Fibroblast of lung (primary cell): ENCODE measurements at regions not wholly inside any gene's neighbourhood (a gene's known extent, or its start where the extent isn't known, plus 50 kb on each side); places are given as distances from the start of the nearest gene placed in this dataset.
A peak's percentile ranks its signal among the peaks of the same experiment; 100 is the strongest.

Experiments used
- DNase-seq, 2 donors: peaks; one replicate each; pipeline versions ENCODE4 v3.0.0 to v3.0.0-alpha.2; 2010; ENCODE audit warnings: low read depth in 2 of 2
- H2AFZ ChIP-seq: 2 replicates; pipeline ENCODE4 v1.5.1; 2012; ENCODE audit warnings: low read length, control low read depth, inconsistent platforms
- H3K27ac ChIP-seq: 2 replicates; pipeline ENCODE4 v1.5.1; 2011; ENCODE audit warnings: low read length, control low read depth; ENCODE audit not compliant: insufficient read depth
- H3K27me3 ChIP-seq: 2 replicates; pipeline ENCODE4 v1.5.1; 2011; ENCODE audit warnings: mild to moderate bottlenecking, low read length; ENCODE audit not compliant: control insufficient read depth, insufficient read depth
- H3K36me3 ChIP-seq: 2 replicates; pipeline ENCODE4 v1.5.1; 2011; ENCODE audit warnings: low read length; ENCODE audit not compliant: control insufficient read depth, insufficient read depth
- H3K4me1 ChIP-seq: 2 replicates; pipeline ENCODE4 v1.5.1; 2011; ENCODE audit warnings: low read length; ENCODE audit not compliant: control insufficient read depth, insufficient read depth; ENCODE audit errors: extremely low read depth
- H3K4me2 ChIP-seq: 2 replicates; pipeline ENCODE4 v1.5.1; 2011; ENCODE audit warnings: low read length, control low read depth; ENCODE audit not compliant: insufficient read depth; ENCODE audit errors: extremely low read depth
- H3K4me3 ChIP-seq, 4 experiments: fragments of 200-600 bp in 1 of 4; sonication (generic) in 1 of 4; replicated peaks in 1 of 4; 2 replicates each; pipeline ENCODE4 v1.5.1; 2011 to 2016; ENCODE audit warnings: low read length in 4 of 4, low read depth in 3 of 4, mild to moderate bottlenecking in 3 of 4, control low read depth in 2 of 4, inconsistent platforms in 1 of 4, mixed read lengths in 1 of 4; ENCODE audit not compliant: insufficient read depth in 1 of 4; ENCODE audit errors: control extremely low read depth in 1 of 4
- H3K79me2 ChIP-seq: 2 replicates; pipeline ENCODE4 v1.5.1; 2012; ENCODE audit warnings: mild to moderate bottlenecking, low read length, inconsistent platforms; ENCODE audit not compliant: control insufficient read depth, insufficient read depth
- H3K9ac ChIP-seq: 2 replicates; pipeline ENCODE4 v1.5.1; 2011; ENCODE audit warnings: mild to moderate bottlenecking, low read length, control low read depth; ENCODE audit not compliant: insufficient read depth
- H3K9me3 ChIP-seq: 2 replicates; pipeline ENCODE4 v1.5.1; 2012; ENCODE audit warnings: low read depth, low read length; ENCODE audit not compliant: control insufficient read depth, insufficient read depth
- H4K20me1 ChIP-seq: 2 replicates; pipeline ENCODE4 v1.5.1; 2011; ENCODE audit warnings: low read length; ENCODE audit not compliant: control insufficient read depth, insufficient read depth; ENCODE audit errors: extremely low read depth
- EZH2 ChIP-seq: IDR thresholded peaks from 2 replicates; pipeline ENCODE4 v1.5.1; 2012; ENCODE audit warnings: low read length, control low read depth, mild to moderate bottlenecking; ENCODE audit errors: missing control alignments
- TF ChIP-seq, protein P1 (sequence below), 2 donors: IDR thresholded peaks in 1 of 2; conservative IDR thresholded peaks in 1 of 2; 1 replicate in 1 of 2; 2 replicates in 1 of 2; pipeline ENCODE4 v1.5.1; 2011 to 2012; ENCODE audit warnings: low read length in 2 of 2, control low read depth in 1 of 2, inconsistent platforms in 1 of 2, low read depth in 1 of 2, mild to moderate bottlenecking in 1 of 2

DNA sequence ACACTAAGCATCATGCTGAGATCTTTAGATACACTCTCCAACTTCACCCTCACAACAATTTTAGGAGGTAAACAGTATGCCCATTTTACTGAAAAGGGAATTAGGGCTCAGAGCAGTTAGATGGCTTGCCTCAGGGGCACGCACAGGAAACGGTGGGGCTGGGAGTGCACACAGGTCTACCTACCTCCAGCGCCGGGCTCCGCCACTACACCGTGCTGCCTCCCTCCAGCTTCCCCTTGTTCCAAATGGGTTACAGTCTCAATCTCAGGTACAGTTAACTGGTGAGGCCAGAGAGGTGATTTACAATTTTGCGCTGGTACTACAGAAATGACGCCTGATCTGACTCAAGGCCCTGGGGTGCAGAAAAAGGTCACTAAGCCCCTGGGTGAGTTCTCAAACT is 142.0 kb downstream of the NOC3L start:
- Histone ChIP-seq H3K4me2 (no peak overlapping the region), H3K27me3 (no peaks in the 10 kb centered on the region), H3K36me3 (no peaks in the 10 kb centered on the region), H3K9ac (no peak overlapping the region), H3K4me3 (no peak overlapping the region), H3K27ac (no peak overlapping the region), H3K4me1 (peaks cover 5% of the 10 kb centered on the region), H2AFZ (no peak overlapping the region), H3K79me2 (no peaks in the 10 kb centered on the region), H3K9me3 (no peaks in the 10 kb centered on the region), H4K20me1 (no peaks in the 10 kb centered on the region)
- TF ChIP-seq, protein P1, sequence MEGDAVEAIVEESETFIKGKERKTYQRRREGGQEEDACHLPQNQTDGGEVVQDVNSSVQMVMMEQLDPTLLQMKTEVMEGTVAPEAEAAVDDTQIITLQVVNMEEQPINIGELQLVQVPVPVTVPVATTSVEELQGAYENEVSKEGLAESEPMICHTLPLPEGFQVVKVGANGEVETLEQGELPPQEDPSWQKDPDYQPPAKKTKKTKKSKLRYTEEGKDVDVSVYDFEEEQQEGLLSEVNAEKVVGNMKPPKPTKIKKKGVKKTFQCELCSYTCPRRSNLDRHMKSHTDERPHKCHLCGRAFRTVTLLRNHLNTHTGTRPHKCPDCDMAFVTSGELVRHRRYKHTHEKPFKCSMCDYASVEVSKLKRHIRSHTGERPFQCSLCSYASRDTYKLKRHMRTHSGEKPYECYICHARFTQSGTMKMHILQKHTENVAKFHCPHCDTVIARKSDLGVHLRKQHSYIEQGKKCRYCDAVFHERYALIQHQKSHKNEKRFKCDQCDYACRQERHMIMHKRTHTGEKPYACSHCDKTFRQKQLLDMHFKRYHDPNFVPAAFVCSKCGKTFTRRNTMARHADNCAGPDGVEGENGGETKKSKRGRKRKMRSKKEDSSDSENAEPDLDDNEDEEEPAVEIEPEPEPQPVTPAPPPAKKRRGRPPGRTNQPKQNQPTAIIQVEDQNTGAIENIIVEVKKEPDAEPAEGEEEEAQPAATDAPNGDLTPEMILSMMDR (conservative IDR thresholded peaks at IDR 0.05 in 1 of 2, IDR thresholded peaks at IDR 0.05 in 1 of 2; ENCODE audit: low read depth in 1 of 2, low read length in 2 of 2): no peak
- TF ChIP-seq EZH2: no peak
- no peak for DNase-seq

- peak in 1 of 2 donors; percentile 34 for DNase-seq
- H3K9me3 ChIP-seq: no peaks in the 10 kb centered on the region
- no peaks in the 10 kb centered on the region for H3K36me3 ChIP-seq
- H3K4me1 ChIP-seq: peaks cover 5% of the 10 kb centered on the region
- no peak for TF ChIP-seq EZH2
- TF ChIP-seq, protein P1 (conservative IDR thresholded peaks at IDR 0.05 in 1 of 2, IDR thresholded peaks at IDR 0.05 in 1 of 2; ENCODE audit: low read depth in 1 of 2, low read length in 2 of 2): no peak
- H2AFZ ChIP-seq: no peak overlapping the region
- H3K27me3 ChIP-seq: no peaks in the 10 kb centered on the region
- no peaks in the 10 kb centered on the region for H4K20me1 ChIP-seq
- H3K27ac ChIP-seq: no peak overlapping the region
- no peak overlapping the region for H3K4me2 ChIP-seq
- H3K4me3 ChIP-seq: no peak overlapping the region
- H3K9ac ChIP-seq: no peak overlapping the region
- H3K79me2 ChIP-seq: no peaks in the 10 kb centered on the region
Observed at GRCh38 chr10:94223702-94224370, 138.9 kb downstream of the NOC3L start.

- Histone ChIP-seq H3K9ac (no peak overlapping the region), H3K9me3 (no peaks in the 10 kb centered on the region), H3K4me1 (peaks cover 5% of the 10 kb centered on the region), H4K20me1 (no peaks in the 10 kb centered on the region), H3K36me3 (no peaks in the 10 kb centered on the region), H3K4me3 (no peak overlapping the region), H3K4me2 (no peak overlapping the region), H3K27ac (no peak overlapping the region), H3K27me3 (no peaks in the 10 kb centered on the region), H3K79me2 (no peaks in the 10 kb centered on the region), H2AFZ (no peak overlapping the region)
- peak in 1 of 2 donors; percentile 75 for DNase-seq
- TF ChIP-seq, protein P1 (conservative IDR thresholded peaks at IDR 0.05 in 1 of 2, IDR thresholded peaks at IDR 0.05 in 1 of 2; ENCODE audit: low read depth in 1 of 2, low read length in 2 of 2): no peak
- no peak for TF ChIP-seq EZH2
Observed at GRCh38 chr10:94224656-94225055, 138.1 kb downstream of the NOC3L start.
